GM19238 (cell line): ENCODE measurements at regions not wholly inside any gene's neighbourhood (a gene's known extent, or its start where the extent isn't known, plus 50 kb on each side); places are given as distances from the start of the nearest gene placed in this dataset.
"Not testable (repeated sequence)": the region's sequence is repeated elsewhere in the genome, so short reads cannot be mapped to it uniquely, and the experiment has no call there.

Experiments
- DNase-seq: peaks from one replicate; pipeline ENCODE4 v3.0.0; 2011; ENCODE audit warnings: low spot score; ENCODE audit not compliant: insufficient read length

GRCh38 chr9:96157675-96158074, 144.3 kb downstream of the HSD17B3 start:
- DNase-seq: no peak

GRCh38 chr9:96156171-96156974, 145.6 kb downstream of the HSD17B3 start:
- DNase-seq: no peak

GRCh38 chr9:96154081-96154480, 147.9 kb downstream of the HSD17B3 start:
- DNase-seq: no peak

DNA sequence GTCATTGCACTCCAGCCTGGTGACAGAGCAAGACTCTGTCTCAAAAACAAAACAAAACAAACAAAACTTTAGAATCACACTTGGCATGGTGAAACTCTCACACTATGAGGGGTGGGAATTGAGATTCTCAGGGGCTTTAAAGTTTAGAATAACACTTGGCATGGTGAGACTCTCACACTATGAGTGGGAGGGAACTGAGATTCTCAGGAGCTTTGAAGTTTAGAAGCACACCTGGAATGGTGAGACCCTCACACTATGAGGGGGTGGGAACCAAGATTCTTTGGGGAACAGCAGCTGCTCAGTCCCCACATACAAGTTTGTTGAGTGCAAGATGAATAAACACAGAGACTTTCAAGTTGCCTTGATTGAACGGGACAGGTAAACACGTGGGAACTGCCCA, 149.4 kb downstream of the HSD17B3 start:
- no peak for DNase-seq

GRCh38 chr9:96150324-96151227, 151.4 kb downstream of the HSD17B3 start:
- peak; percentile 39 for DNase-seq

DNA sequence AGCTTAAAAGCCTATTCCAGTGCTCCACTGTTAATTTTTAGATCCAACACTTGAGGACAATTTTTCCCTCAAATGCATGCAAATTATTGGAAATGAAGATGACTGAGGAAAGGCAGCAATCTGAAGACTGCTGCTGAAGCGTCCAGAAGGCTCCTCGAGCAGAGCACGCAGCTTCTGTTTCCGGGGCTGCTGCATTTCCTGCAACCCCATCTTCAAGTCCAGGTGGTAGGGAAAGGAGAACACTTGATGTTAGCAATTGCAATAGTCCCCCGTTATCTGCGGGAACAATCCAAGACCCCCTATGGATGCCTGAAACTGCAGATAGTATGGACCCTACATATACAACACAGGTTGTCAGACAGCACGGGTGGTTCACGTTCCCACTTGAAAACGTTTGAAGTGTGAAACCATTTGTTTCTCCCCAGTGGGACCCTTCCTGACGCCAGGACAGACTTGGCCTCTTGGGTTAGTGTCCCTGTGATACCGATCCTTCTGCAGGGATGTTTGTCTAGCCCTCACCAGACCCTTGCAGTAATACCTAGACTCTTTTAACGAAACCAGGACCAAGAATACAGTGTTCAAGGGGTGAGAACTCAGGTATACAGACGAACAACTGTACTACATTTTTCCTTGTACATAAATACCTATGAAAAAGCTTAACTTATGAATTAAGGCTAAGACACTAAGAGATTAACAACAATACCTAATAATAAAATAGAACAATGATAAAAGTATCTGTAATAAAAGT, 152.3 kb downstream of the HSD17B3 start:
- DNase-seq: no peak

- no peak for DNase-seq
Observed at GRCh38 chr9:96148634-96149532, 153.1 kb downstream of the HSD17B3 start.

GRCh38 chr9:96147029-96147428, 154.9 kb downstream of the HSD17B3 start:
- DNase-seq: not testable (repeated sequence)

- DNase-seq: no peak
Observed at GRCh38 chr9:96141666-96142065, 160.3 kb downstream of the HSD17B3 start.

DNA sequence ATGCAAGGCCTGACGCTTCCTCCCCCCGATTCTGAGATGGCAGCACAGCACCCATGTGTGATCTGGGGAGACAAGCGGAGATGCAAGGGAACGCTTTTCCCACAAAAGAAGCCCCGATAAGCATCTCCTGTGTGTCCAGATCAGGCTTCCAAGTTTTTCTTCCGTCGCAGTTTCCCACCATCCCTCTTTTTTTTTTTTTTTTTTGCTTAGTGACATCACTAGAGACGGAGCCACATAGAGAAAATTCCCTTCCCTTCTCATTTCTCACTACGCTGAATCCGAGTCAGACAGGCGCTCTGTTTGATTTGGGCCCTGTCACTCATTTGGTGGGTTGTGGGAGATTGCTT, 160.9 kb downstream of the HSD17B3 start:
- DNase-seq: no peak

- no peak for DNase-seq
Observed at GRCh38 chr9:96140296-96141127, 161.5 kb downstream of the HSD17B3 start.

DNA sequence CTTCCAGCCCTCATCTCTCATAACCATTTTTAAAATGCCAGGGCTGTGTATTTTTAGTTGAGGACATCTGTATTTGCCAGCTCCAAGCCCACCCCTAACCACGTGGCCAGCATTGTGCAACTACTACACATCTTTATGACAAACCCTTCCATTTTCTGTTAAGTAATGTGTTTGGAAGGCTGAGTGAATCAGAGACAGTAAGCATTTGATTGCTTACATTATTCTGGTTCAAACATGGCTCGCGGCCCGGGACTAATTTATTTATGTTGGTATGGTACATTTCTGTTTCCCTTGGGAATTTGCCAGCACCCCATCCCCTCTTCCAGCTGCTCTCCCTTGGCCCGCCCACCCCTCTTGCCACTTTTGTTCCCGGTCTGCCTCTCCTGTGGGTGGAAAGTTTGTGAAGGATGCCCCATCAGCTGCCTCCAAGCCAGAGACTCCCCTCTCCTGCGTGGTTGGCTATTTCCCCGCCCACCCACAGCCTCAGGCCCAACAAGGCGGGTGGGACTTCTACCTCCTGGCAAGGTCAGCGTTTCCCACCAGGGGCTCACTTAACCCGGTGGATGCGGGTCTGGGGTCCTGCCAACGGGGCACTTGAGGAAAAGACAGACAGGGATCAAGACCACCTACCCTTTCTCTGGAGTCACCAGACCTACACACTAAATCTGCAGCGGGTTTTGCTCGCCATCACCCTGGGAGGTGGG, 162.2 kb downstream of the HSD17B3 start:
- DNase-seq: no peak

DNA sequence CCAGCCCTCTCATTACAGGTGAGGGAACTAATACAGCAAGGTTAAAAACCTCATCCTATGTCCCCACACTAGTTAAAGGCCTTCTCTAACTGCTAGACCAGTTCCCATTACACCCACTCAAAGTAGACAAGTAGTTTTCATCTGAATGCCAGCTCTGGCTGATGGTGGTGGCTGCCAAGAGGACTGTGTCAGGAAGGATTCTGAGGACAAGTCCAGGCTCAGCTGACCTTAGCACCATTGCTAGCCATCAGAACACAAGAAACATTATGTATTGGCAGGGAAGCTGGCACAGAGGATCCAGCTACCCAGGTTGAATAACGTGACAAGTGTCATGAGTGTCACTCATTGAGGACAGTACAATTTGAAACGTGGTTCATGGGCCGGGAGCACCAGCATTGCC, 163.4 kb downstream of the HSD17B3 start:
- DNase-seq: no peak

GRCh38 chr9:96137671-96138429, 164.1 kb downstream of the HSD17B3 start:
- no peak for DNase-seq

DNA sequence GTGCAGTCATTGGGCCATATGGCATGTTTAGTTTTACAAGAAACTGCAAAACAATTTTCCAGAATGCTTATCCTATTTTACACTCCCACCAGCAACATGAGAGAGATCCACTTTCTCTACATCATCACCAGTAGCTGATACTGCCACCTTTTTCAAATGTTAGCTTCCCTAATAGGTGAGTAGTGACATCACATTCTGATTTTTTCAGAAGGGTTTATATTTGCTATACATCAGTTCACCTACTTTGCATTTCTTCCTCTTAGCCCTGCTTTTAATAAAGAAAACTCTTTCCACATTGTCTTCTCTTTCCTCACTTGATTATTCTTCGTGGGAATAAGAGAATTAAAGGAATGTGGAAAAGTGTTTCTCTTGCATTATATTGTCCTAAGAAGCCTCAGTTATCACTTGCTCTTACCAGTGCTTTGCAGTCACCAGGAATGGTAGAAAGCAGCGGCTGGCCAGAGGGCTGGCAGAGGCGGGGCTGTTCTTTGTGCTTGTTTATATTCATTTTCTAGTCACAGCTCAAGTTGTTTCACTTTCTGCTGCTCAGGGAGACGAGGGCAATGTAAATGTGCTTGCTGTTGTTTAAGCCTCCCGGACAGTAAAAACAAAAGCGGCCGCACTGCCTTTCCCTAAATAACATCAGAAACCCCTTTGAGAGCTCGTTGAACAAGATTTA, 164.8 kb downstream of the HSD17B3 start:
- DNase-seq: peak; percentile 71

DNA sequence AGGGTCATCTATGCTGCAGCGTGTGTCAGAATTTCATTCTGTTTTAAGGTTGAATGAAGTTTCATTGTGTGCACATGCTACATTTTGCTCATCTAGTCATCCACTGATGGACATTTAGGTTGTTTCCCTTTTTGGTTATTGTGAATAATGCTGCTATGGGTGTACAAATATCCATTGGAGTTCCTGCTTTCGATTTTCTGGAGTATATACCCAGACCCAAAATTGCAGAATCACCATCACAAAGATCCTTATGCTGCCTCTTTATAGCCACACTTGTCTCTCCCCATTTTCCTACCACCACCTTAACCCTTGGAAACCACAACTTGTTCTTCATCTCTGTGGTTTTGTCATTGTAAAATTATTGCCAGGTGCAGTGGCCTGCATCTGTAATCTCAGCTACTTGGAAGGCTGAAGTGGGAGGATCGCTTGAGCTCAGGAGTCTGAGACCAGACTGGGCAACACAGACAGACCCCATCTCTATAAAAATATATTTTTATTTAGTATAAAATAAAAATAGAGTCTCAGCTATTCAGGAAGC, 166.2 kb downstream of the HSD17B3 start:
- DNase-seq: no peak

DNA sequence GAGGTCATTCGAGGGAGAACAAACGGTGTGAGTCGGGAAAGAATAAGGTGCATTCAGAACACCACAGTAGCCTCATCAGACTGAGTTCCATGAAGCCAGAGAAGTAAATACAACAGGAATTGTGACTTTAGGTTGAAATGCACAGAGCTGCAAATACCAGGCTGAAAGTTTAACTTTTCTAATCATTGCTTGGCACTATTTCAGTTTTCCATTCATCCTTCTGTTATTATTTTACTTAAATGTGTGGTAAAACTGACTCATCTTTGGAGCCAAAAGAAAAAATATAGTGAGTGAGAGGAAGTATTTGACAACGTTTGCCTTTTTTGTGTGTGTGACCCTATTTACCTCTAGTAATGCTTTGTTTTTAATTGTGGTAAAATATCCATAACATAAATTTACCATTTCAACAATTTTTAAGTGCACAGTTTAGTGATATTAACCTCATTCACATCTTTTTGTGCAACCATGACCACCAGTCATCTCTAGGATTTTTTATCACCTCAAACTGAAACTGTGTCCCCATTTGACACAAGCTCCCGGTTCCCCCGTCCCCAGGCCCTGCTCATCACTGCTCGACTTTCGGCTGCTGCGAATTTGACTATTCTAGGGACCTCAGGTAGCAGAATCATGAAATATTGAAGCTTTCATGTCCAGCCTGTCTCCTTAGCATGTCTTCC, 166.8 kb downstream of the HSD17B3 start:
- no peak for DNase-seq
